BE2C (cell line): ENCODE measurements at regions not wholly inside any gene's neighbourhood (a gene's known extent, or its start where the extent isn't known, plus 50 kb on each side); places are given as distances from the start of the nearest gene placed in this dataset.
A peak's percentile ranks its signal among the peaks of the same experiment; 100 is the strongest.

Experiments
- DNase-seq: peaks from one replicate; pipeline ENCODE4 v3.0.0-alpha.2; 2020
- H3K27me3 ChIP-seq: fragments of 250-450 bp; sonication (Bioruptor Pico); 2 replicates; pipeline ENCODE4 v1.5.1; 2020; ENCODE audit warnings: mild to moderate bottlenecking
- H3K36me3 ChIP-seq: fragments of 250-450 bp; sonication (Bioruptor Pico); 2 replicates; pipeline ENCODE4 v1.5.1; 2020; ENCODE audit warnings: mild to moderate bottlenecking
- H3K4me1 ChIP-seq: fragments of 250-450 bp; sonication (Bioruptor Pico); 2 replicates; pipeline ENCODE4 v1.5.1; 2020
- H3K4me3 ChIP-seq: 2 replicates; pipeline ENCODE4 v1.5.1; 2011; ENCODE audit warnings: low read depth, low read length
- H3K9me3 ChIP-seq: fragments of 250-450 bp; sonication (Bioruptor Pico); 2 replicates; pipeline ENCODE4 v1.5.1; 2020
- CTCF ChIP-seq: IDR thresholded peaks from 2 replicates; pipeline ENCODE4 v1.5.1; 2012; ENCODE audit warnings: mild to moderate bottlenecking, low read depth, low read length

GRCh38 chr20:50277064-50277415 lies 86.4 kb downstream of the CEBPB start:
- H3K9me3 ChIP-seq = no peaks in the 10 kb centered on the region
- peaks cover 3% of the 10 kb centered on the region; the same call in 1 of the 2 replicates for H3K4me1 ChIP-seq
- no peaks in the 10 kb centered on the region for H3K27me3 ChIP-seq
- TF ChIP-seq CTCF = no peak
- H3K36me3 ChIP-seq = no peaks in the 10 kb centered on the region
- H3K4me3 ChIP-seq = no peak overlapping the region
- DNase-seq = no peak

GRCh38 chr20:50277460-50278376 lies 87.1 kb downstream of the CEBPB start:
- H3K4me3 ChIP-seq = no peak overlapping the region
- peaks cover 3% of the 10 kb centered on the region; the same call in 1 of the 2 replicates for H3K4me1 ChIP-seq
- H3K36me3 ChIP-seq = no peaks in the 10 kb centered on the region
- TF ChIP-seq CTCF = no peak
- H3K27me3 ChIP-seq = no peaks in the 10 kb centered on the region
- no peak for DNase-seq
- H3K9me3 ChIP-seq = no peaks in the 10 kb centered on the region

- Histone ChIP-seq H3K36me3 (no peaks in the 10 kb centered on the region), H3K4me1 (peaks cover 4% of the 10 kb centered on the region), H3K4me3 (no peak overlapping the region), H3K9me3 (no peaks in the 10 kb centered on the region), H3K27me3 (no peaks in the 10 kb centered on the region)
- no peak for DNase-seq
- no peak for TF ChIP-seq CTCF
Observed at GRCh38 chr20:50278377-50278683, 87.7 kb downstream of the CEBPB start.

- Histone ChIP-seq H3K4me1 (peaks cover 6% of the 10 kb centered on the region), H3K27me3 (no peaks in the 10 kb centered on the region), H3K4me3 (no peak overlapping the region), H3K9me3 (no peaks in the 10 kb centered on the region), H3K36me3 (no peaks in the 10 kb centered on the region)
- no peak for TF ChIP-seq CTCF
- peak; percentile 36 for DNase-seq
Observed at GRCh38 chr20:50278684-50279531, 88.3 kb downstream of the CEBPB start.

- H3K36me3 ChIP-seq = no peaks in the 10 kb centered on the region
- no peak for DNase-seq
- no peak overlapping the region for H3K4me3 ChIP-seq
- TF ChIP-seq CTCF = no peak
- H3K9me3 ChIP-seq = no peaks in the 10 kb centered on the region
- H3K27me3 ChIP-seq = no peaks in the 10 kb centered on the region
- H3K4me1 ChIP-seq = peaks cover 18% of the 10 kb centered on the region
Observed at GRCh38 chr20:50279988-50280850, 89.6 kb downstream of the CEBPB start.
